ENCODE measurements at regions not wholly inside any gene's neighbourhood (a gene's known extent, or its start where the extent isn't known, plus 50 kb on each side); places are given as distances from the start of the nearest gene placed in this dataset.

GRCh38 chr3:180278583-180279188 is 241.9 kb upstream of the PEX5L start:
- Histone ChIP-seq H3K4me3 (no peak overlapping the region), H3K27ac (no peak overlapping the region)

- Histone ChIP-seq H3K27ac (no peak overlapping the region), H3K4me3 (no peak overlapping the region)
Observed at GRCh38 chr3:180280555-180280954, 243.8 kb upstream of the PEX5L start.

GRCh38 chr3:180282386-180282785 is 245.6 kb upstream of the PEX5L start:
- Histone ChIP-seq H3K4me3 (no peak overlapping the region), H3K27ac (no peak overlapping the region)

GRCh38 chr3:180283251-180283650 is 246.5 kb upstream of the PEX5L start:
- Histone ChIP-seq H3K4me3 (no peak overlapping the region), H3K27ac (no peak overlapping the region)

GRCh38 chr3:180284331-180285110 is 247.8 kb upstream of the PEX5L start:
- Histone ChIP-seq H3K27ac (no peak overlapping the region), H3K4me3 (no peak overlapping the region)

GRCh38 chr3:180287703-180288102 is 251.0 kb upstream of the PEX5L start:
- Histone ChIP-seq H3K4me3 (no peak overlapping the region), H3K27ac (no peak overlapping the region)

GRCh38 chr3:180288816-180289215 is 252.1 kb upstream of the PEX5L start:
- Histone ChIP-seq H3K27ac (no peak overlapping the region), H3K4me3 (no peak overlapping the region)

GRCh38 chr3:180290300-180290699 is 253.6 kb upstream of the PEX5L start:
- H3K27ac ChIP-seq, result no peak overlapping the region
- H3K4me3 ChIP-seq, result no peak overlapping the region

GRCh38 chr3:180294282-180295027 is 257.7 kb upstream of the PEX5L start:
- Histone ChIP-seq H3K27ac (no peak overlapping the region), H3K4me3 (no peak overlapping the region)

- Histone ChIP-seq H3K27ac (no peak overlapping the region), H3K4me3 (no peak overlapping the region)
Observed at GRCh38 chr3:180295811-180296210, 259.1 kb upstream of the PEX5L start.

- Histone ChIP-seq H3K4me3 (no peak overlapping the region), H3K27ac (no peak overlapping the region)
Observed at GRCh38 chr3:180296971-180297370, 260.2 kb upstream of the PEX5L start.

GRCh38 chr3:180306155-180306554 is 269.4 kb upstream of the PEX5L start:
- Histone ChIP-seq H3K27ac (no peak overlapping the region), H3K4me3 (no peak overlapping the region)

- Histone ChIP-seq H3K27ac (no peak overlapping the region), H3K4me3 (no peak overlapping the region)
Observed at GRCh38 chr3:180306691-180307090, 270.0 kb upstream of the PEX5L start.

GRCh38 chr3:180311242-180311641 is 274.5 kb upstream of the PEX5L start:
- Histone ChIP-seq H3K4me3 (no peak overlapping the region), H3K27ac (no peak overlapping the region)

GRCh38 chr3:180316321-180316720 is 279.6 kb upstream of the PEX5L start:
- no peak overlapping the region for H3K4me3 ChIP-seq
- H3K27ac ChIP-seq, result no peak overlapping the region

GRCh38 chr3:180319461-180319860 is 282.5 kb upstream of the TTC14 start:
- no peak overlapping the region for H3K27ac ChIP-seq
- H3K4me3 ChIP-seq, result no peak overlapping the region

- Histone ChIP-seq H3K4me3 (no peak overlapping the region), H3K27ac (no peak overlapping the region)
Observed at GRCh38 chr3:180320631-180321030, 281.3 kb upstream of the TTC14 start.

- H3K4me3 ChIP-seq, result no peak overlapping the region
- no peak overlapping the region for H3K27ac ChIP-seq
Observed at GRCh38 chr3:180321534-180321933, 280.4 kb upstream of the TTC14 start.

GRCh38 chr3:180322829-180323228 is 279.1 kb upstream of the TTC14 start:
- Histone ChIP-seq H3K27ac (no peak overlapping the region), H3K4me3 (no peak overlapping the region)

- no peak overlapping the region for H3K27ac ChIP-seq
- H3K4me3 ChIP-seq, result no peak overlapping the region
Observed at GRCh38 chr3:180324791-180325190, 277.2 kb upstream of the TTC14 start.

GRCh38 chr3:180325533-180325932 is 276.4 kb upstream of the TTC14 start:
- Histone ChIP-seq H3K4me3 (no peak overlapping the region), H3K27ac (no peak overlapping the region)

All from skin epidermis (tissue), 12 donors.